ENCODE measurements at regions not wholly inside any gene's neighbourhood (a gene's known extent, or its start where the extent isn't known, plus 50 kb on each side); places are given as distances from the start of the nearest gene placed in this dataset.

DNA sequence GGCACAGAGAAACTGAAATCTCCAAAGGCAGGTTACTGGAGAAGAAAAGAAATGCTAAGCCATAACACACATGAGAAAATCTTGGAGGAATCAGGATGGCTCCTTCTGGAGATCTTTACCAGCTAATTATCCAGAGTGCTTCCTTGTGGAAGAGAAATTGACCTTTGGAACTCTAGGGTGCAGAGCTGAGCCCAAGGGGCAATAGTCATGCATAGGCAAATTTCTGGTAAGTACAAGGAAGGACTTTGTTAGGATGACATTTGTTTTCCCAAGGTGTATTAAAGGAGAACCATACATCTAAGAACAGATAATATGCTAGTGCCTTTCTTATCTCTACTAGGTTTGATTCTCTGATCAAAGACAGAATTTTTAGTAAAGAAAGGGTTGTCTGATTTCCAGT is 670.6 kb downstream of the DHX35 start:
- TF ChIP-seq, protein P1, sequence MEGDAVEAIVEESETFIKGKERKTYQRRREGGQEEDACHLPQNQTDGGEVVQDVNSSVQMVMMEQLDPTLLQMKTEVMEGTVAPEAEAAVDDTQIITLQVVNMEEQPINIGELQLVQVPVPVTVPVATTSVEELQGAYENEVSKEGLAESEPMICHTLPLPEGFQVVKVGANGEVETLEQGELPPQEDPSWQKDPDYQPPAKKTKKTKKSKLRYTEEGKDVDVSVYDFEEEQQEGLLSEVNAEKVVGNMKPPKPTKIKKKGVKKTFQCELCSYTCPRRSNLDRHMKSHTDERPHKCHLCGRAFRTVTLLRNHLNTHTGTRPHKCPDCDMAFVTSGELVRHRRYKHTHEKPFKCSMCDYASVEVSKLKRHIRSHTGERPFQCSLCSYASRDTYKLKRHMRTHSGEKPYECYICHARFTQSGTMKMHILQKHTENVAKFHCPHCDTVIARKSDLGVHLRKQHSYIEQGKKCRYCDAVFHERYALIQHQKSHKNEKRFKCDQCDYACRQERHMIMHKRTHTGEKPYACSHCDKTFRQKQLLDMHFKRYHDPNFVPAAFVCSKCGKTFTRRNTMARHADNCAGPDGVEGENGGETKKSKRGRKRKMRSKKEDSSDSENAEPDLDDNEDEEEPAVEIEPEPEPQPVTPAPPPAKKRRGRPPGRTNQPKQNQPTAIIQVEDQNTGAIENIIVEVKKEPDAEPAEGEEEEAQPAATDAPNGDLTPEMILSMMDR (IDR thresholded peaks at IDR 0.05), result no peak
- TF ChIP-seq POLR2AphosphoS5 (IDR thresholded peaks at IDR 0.05; ENCODE audit: insufficient read depth in 1 of 2, low read depth in 1 of 2) (no peak), POLR2A (IDR thresholded peaks at IDR 0.05) (no peak)
